NCI-H69 (cell line): ENCODE measurements at regions not wholly inside any gene's neighbourhood (a gene's known extent, or its start where the extent isn't known, plus 50 kb on each side); places are given as distances from the start of the nearest gene placed in this dataset.
"Not testable (repeated sequence)": the region's sequence is repeated elsewhere in the genome, so short reads cannot be mapped to it uniquely, and the experiment has no call there.

ENCODE experiments used
- DNase-seq: peaks from one replicate; lab custom pipeline; 2025; lab: John Stamatoyannopoulos, UW

GRCh38 chr21:28588997-28589396 lies 403.7 kb downstream of the LTN1 start:
- no peak for DNase-seq

DNA sequence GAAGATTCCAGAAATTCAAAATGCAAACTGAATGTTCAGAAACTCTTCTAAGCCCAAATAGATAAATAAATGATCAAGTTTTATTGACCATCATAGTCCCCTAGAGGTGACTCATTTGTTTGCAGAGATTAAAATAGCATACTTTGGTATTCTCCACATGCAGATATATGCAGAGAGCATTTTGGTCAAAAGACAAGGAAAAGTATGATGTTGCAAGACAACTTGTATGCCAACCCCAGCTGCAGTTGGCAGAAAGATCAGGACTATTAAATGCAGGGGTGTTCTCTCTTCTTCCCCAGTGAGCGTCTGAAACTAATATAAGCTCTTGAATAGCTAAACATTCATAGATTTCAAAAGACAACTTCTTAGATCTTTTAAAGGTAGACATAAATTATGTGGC lies 404.9 kb downstream of the LTN1 start:
- no peak for DNase-seq

GRCh38 chr21:28581976-28582375 lies 410.7 kb downstream of the LTN1 start:
- DNase-seq: no peak

- DNase-seq: not testable (repeated sequence)
Measured at GRCh38 chr21:28581311-28581731, 411.4 kb downstream of the LTN1 start.

DNA sequence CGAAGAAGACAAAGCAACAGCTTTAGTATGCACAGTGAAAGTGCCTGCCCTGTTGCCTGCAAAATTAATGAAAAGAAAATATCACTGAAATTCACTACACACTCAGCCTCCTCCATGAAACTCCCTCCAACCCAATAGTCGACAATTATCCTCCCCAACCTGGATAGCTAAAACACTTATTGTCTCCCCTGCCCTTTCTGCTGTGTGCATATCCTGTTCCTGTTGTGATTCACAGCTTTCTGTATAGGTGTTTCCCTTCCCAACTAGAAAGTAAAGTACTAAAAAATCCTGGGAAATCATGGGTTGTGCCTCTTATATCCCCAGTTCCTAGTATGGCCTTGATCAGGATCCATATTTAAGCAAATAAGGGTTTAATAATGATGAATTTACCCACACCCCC lies 412.1 kb downstream of the LTN1 start:
- no peak for DNase-seq

- DNase-seq: no peak
Measured at GRCh38 chr21:28579986-28580550, 412.6 kb downstream of the LTN1 start.

DNA sequence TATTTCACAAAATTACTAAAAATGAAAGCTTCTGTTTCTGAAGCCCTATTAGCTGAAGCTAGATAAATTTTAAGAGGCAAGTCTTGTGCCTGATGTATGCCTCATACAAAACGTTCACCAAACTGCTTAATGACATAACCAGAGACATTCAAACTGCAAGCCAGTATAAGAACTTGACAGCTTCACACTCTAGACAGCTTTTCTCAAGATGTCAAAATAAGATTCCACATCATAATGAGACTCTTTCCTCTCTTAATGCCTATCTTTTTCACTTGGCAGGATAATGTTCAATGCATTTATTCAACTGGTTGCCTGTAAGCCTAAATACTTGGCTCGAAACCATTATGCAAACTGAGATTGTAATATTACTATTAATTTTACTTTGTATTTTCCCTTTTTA lies 424.0 kb downstream of the LTN1 start:
- DNase-seq: no peak

- not testable (repeated sequence) for DNase-seq
Measured at GRCh38 chr21:28563933-28564332, 428.7 kb downstream of the LTN1 start.

DNA sequence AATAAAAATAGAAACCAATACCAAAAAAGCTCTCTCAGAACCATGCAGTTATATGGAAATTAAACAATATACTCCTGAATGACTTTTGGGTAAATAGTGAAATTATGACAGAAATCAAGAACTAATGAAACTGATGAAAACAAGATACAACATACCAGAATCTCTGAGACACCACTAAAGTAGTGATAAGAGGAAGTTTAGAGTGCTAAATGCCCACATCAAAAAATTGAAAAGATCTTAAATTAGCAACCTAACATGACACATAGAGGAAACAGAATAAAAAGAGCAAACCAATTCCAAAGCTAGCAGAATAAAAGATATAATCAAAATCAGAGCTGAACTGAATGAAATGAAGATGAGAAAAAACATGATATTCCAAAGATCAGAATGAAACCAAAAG lies 430.9 kb downstream of the LTN1 start:
- no peak for DNase-seq

DNA sequence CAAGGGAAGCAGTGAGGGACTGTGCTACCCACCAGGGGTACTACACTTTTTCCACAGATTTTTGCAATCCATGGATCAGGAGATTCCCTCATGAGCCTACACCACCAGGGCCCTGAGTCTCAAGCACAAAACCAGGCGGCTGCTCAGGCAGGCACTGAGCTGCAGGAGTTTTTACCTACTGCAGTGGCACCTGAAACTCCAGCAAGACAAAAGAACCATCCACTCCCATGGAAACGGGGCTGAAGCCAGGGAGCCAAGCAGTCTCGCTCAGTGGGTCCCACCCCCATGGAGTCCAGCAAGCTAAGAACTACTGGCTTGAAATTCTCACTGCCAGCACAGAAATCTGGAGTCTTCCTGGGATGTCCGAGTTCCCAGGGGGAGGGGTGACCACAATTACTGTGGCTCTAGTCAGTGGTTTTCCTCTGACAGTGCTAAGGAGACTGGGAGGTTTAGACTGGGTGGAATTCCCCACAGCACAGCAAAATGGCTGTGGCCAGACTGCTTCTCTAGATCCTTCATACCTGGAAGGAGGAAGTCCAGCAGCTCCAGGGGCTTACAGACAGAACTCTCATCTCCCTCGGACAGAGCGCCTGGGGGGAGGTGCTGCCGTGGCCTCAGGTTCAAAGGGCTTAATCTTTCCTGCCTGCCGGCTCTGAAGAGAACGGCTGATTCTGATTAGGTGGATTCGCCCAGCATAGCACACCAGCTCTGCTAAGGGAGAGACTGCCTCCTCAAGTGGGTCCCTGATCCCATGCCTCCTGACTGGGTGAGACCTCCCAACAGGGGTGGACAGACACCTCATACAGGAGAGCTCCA lies 437.8 kb downstream of the LTN1 start:
- no peak for DNase-seq

- no peak for DNase-seq
Measured at GRCh38 chr21:28550057-28550825, 442.4 kb downstream of the LTN1 start.

- DNase-seq: no peak
Measured at GRCh38 chr21:28548291-28548690, 444.4 kb downstream of the LTN1 start.

- DNase-seq: no peak
Measured at GRCh38 chr21:28547766-28548165, 444.9 kb downstream of the LTN1 start.

GRCh38 chr21:28543975-28544374 lies 448.7 kb downstream of the LTN1 start:
- DNase-seq: no peak

DNA sequence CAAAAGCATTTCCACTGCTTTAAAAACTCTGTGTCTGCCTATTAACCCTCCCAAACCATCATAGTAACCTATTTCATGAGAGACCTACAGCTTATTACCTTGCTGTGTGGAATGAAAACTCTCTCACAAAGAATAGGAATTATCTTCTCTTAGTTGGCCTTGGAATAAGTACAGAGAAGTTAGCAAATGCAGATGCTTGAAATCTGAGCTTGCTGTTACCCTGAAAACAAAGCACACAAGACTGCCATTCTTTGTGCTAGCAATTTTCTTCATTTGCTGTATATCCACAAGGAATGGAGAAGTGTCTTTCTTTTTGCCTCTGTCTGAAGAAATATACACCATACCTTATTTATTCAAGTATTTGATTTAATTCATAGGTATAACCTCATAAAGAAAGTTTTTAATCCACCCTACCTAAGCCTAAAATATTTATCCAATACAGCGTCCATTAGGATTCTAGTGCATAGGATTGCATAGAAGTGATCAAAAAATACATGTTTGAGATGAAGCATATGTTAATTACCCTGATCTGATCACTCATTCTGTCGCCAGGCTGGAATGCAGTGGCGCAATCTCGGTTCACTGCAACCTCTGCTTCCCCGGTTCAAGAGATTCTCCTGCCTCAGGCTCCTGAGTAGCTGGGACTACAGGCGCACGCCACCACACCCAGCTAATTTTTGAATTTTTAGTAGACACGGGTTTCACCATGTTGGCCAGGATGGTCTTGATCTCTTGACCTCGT lies 451.1 kb downstream of the LTN1 start:
- DNase-seq: no peak

DNA sequence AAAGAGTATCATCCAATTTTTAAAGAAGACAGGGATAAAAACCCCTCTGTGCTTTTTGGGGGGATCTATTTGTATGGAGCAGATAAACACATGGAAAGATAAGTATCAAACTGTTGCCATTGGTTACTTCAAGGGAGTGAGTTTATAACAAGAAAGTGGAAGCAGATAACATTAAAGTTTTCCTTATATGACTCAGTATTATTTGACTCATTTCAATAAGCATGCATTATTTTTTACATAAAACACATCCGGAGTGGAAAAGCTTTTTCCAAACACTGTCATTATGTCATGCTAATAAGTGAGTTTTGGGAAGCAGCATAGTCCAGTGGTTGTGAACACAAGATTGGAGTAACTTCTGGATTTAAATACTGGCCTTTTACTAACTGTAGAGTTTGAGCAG lies 452.2 kb downstream of the LTN1 start:
- no peak for DNase-seq

GRCh38 chr21:28539623-28539988 lies 453.1 kb downstream of the LTN1 start:
- DNase-seq: no peak

GRCh38 chr21:28538987-28539622 lies 453.6 kb downstream of the LTN1 start:
- no peak for DNase-seq

GRCh38 chr21:28537371-28538079 lies 455.2 kb downstream of the LTN1 start:
- DNase-seq: no peak

DNA sequence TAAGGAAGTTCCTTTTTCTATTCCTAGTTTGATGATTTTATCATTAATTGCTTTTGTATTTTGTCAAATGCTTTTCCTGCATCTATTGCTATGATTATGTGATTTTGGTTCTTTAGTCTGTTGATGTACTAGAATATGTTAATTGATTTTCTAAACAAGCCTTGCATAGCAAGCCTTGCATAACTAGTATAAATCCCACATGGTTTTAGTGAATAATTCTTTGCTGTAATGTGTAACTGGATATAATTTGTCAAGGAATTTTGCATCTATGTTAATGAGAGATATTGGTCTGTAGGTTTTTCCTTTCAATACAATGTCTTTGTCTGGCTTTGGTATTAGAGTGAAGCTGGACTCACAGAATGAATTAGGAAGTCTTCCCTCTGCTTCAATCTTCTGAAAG lies 460.2 kb downstream of the LTN1 start:
- no peak for DNase-seq

DNA sequence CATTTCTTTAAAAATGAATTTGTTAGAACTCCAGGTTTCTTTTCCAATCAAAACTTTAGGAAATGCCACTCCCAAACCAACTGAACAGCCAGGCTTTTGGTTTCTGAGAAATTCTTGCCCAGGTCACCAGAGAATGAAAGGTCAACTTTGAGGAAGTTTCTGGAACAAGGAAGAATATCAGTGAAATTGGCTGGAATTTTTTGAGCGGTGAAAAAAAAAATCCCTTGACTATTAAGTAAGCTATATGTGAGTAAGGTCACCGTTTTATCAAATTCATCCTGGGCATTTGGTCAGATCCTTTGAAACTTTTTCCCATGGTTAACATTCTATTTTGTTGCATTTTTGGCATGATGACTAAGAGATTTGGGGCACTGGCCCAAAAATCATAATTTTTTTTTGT lies 469.3 kb downstream of the LTN1 start:
- no peak for DNase-seq
